Karpas-422 (cell line): ENCODE measurements at regions not wholly inside any gene's neighbourhood (a gene's known extent, or its start where the extent isn't known, plus 50 kb on each side); places are given as distances from the start of the nearest gene placed in this dataset.

Experiments
- DNase-seq: peaks from one replicate; pipeline ENCODE4 v3.0.0-alpha.2; 2015
- H2AFZ ChIP-seq: fragments of 200-600 bp; sonication (generic); 2 replicates; pipeline ENCODE4 v1.6.1; 2014; ENCODE audit warnings: antibody characterized with exemption, low read length, mixed read lengths
- H3K27ac ChIP-seq: fragments of 200-600 bp; sonication (generic); 2 replicates; pipeline ENCODE4 v1.5.1; 2014; ENCODE audit warnings: mild to moderate bottlenecking, low read length, moderate library complexity
- H3K27me3 ChIP-seq: fragments of 200-600 bp; sonication (generic); 2 replicates; pipeline ENCODE4 v1.6.1; 2014; ENCODE audit warnings: low read length, mixed read lengths
- H3K36me3 ChIP-seq: fragments of 200-600 bp; sonication (generic); 2 replicates; pipeline ENCODE4 v1.6.1; 2014; ENCODE audit warnings: low read length, mixed read lengths; ENCODE audit not compliant: insufficient read depth
- H3K4me1 ChIP-seq: fragments of 200-600 bp; sonication (generic); 2 replicates; pipeline ENCODE4 v1.6.1; 2014; ENCODE audit warnings: mild to moderate bottlenecking, low read length, mixed read lengths
- H3K4me2 ChIP-seq: fragments of 200-600 bp; sonication (generic); 2 replicates; pipeline ENCODE4 v1.6.1; 2014; ENCODE audit warnings: low read length, low read depth, mild to moderate bottlenecking; ENCODE audit not compliant: poor library complexity, severe bottlenecking
- H3K4me3 ChIP-seq: fragments of 200-600 bp; sonication (generic); 2 replicates; pipeline ENCODE4 v1.5.1; 2014; ENCODE audit warnings: mild to moderate bottlenecking, antibody characterized with exemption, low read length, mixed read lengths
- H3K79me2 ChIP-seq: fragments of 200-600 bp; sonication (generic); 2 replicates; pipeline ENCODE4 v1.6.1; 2014; ENCODE audit warnings: mild to moderate bottlenecking, low read length, mixed read lengths
- H3K9ac ChIP-seq: fragments of 200-600 bp; sonication (generic); 2 replicates; pipeline ENCODE4 v1.6.0; 2014; ENCODE audit warnings: low read length
- H3K9me2 ChIP-seq: fragments of 200-600 bp; sonication (generic), shearing (Covaris generic); replicated peaks from 2 replicates; pipeline ENCODE4 v1.6.0; 2014; ENCODE audit warnings: mild to moderate bottlenecking, low read length, moderate library complexity; ENCODE audit not compliant: insufficient read depth
- H3K9me3 ChIP-seq: fragments of 300-700, 200-600 bp; sonication (generic); 2 replicates; pipeline ENCODE4 v1.6.1; 2014; ENCODE audit warnings: low read length, mixed read lengths
- H4K20me1 ChIP-seq: fragments of 200-600 bp; sonication (generic); 2 replicates; pipeline ENCODE4 v1.6.1; 2014; ENCODE audit warnings: mild to moderate bottlenecking, antibody characterized with exemption, low read length, low read depth; ENCODE audit not compliant: insufficient read depth

DNA sequence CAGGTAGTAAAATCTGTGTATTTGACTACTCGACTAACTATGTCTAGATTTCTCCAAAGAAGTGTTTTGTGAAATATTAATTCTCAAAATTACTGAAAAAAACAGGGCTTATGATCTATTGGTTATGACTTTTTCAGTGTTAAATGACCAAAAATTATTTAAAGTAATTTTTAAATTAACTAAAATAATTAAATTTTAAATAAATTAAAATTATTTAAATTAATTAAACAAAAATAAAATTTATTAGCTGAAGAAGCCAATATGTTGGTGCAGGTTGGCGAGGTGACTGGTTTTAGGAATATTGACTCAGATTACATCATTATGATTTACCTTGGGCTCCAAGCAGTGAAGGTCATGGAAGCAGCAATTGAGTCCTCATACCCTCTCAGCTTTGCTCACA, 483.2 kb downstream of the PTPRC start:
- H4K20me1 ChIP-seq = no peaks in the 10 kb centered on the region
- no peaks in the 10 kb centered on the region for H3K27me3 ChIP-seq
- no peak overlapping the region for H3K4me3 ChIP-seq
- no peaks in the 10 kb centered on the region for H3K9me2 ChIP-seq
- H3K4me2 ChIP-seq = no peak overlapping the region
- no peaks in the 10 kb centered on the region for H3K36me3 ChIP-seq
- DNase-seq = no peak
- no peak overlapping the region for H3K9ac ChIP-seq
- H3K4me1 ChIP-seq = no peaks in the 10 kb centered on the region
- no peak overlapping the region for H3K27ac ChIP-seq
- H2AFZ ChIP-seq = no peak overlapping the region
- no peaks in the 10 kb centered on the region for H3K79me2 ChIP-seq
- no peaks in the 10 kb centered on the region for H3K9me3 ChIP-seq

GRCh38 chr1:199122532-199123311, 483.9 kb downstream of the PTPRC start:
- H3K4me3 ChIP-seq = no peak overlapping the region
- no peaks in the 10 kb centered on the region for H3K9me3 ChIP-seq
- no peaks in the 10 kb centered on the region for H4K20me1 ChIP-seq
- H3K79me2 ChIP-seq = no peaks in the 10 kb centered on the region
- no peaks in the 10 kb centered on the region for H3K9me2 ChIP-seq
- H3K27me3 ChIP-seq = no peaks in the 10 kb centered on the region
- no peaks in the 10 kb centered on the region for H3K36me3 ChIP-seq
- no peaks in the 10 kb centered on the region for H3K4me1 ChIP-seq
- H3K27ac ChIP-seq = no peak overlapping the region
- no peak overlapping the region for H3K9ac ChIP-seq
- H3K4me2 ChIP-seq = no peak overlapping the region
- no peak for DNase-seq
- no peak overlapping the region for H2AFZ ChIP-seq

- H2AFZ ChIP-seq = no peak overlapping the region
- H4K20me1 ChIP-seq = no peaks in the 10 kb centered on the region
- H3K79me2 ChIP-seq = no peaks in the 10 kb centered on the region
- no peaks in the 10 kb centered on the region for H3K27me3 ChIP-seq
- H3K9ac ChIP-seq = no peak overlapping the region
- H3K4me2 ChIP-seq = no peak overlapping the region
- H3K27ac ChIP-seq = no peak overlapping the region
- no peak overlapping the region for H3K4me3 ChIP-seq
- no peaks in the 10 kb centered on the region for H3K9me2 ChIP-seq
- DNase-seq = no peak
- H3K4me1 ChIP-seq = no peaks in the 10 kb centered on the region
- no peaks in the 10 kb centered on the region for H3K36me3 ChIP-seq
- no peaks in the 10 kb centered on the region for H3K9me3 ChIP-seq
Observed at GRCh38 chr1:199123615-199124014, 484.8 kb downstream of the PTPRC start.

- Histone ChIP-seq H3K9me2 (no peaks in the 10 kb centered on the region), H4K20me1 (no peaks in the 10 kb centered on the region), H2AFZ (no peak overlapping the region), H3K27ac (no peak overlapping the region), H3K36me3 (no peaks in the 10 kb centered on the region), H3K4me2 (no peak overlapping the region), H3K4me1 (no peaks in the 10 kb centered on the region), H3K4me3 (no peak overlapping the region), H3K9me3 (no peaks in the 10 kb centered on the region), H3K79me2 (no peaks in the 10 kb centered on the region), H3K9ac (no peak overlapping the region), H3K27me3 (no peaks in the 10 kb centered on the region)
- DNase-seq = no peak
Observed at GRCh38 chr1:199124351-199124750, 485.5 kb downstream of the PTPRC start.

GRCh38 chr1:199129247-199129646, 490.4 kb downstream of the PTPRC start:
- Histone ChIP-seq H2AFZ (no peak overlapping the region), H3K36me3 (no peaks in the 10 kb centered on the region), H3K9me2 (no peaks in the 10 kb centered on the region), H3K9ac (no peak overlapping the region), H3K4me2 (no peak overlapping the region), H3K9me3 (no peaks in the 10 kb centered on the region), H3K27ac (no peak overlapping the region), H4K20me1 (no peaks in the 10 kb centered on the region), H3K4me3 (no peak overlapping the region), H3K79me2 (no peaks in the 10 kb centered on the region), H3K4me1 (no peaks in the 10 kb centered on the region), H3K27me3 (no peaks in the 10 kb centered on the region)
- DNase-seq = no peak

GRCh38 chr1:199132006-199132405, 493.2 kb downstream of the PTPRC start:
- peak; percentile 42 for DNase-seq

DNA sequence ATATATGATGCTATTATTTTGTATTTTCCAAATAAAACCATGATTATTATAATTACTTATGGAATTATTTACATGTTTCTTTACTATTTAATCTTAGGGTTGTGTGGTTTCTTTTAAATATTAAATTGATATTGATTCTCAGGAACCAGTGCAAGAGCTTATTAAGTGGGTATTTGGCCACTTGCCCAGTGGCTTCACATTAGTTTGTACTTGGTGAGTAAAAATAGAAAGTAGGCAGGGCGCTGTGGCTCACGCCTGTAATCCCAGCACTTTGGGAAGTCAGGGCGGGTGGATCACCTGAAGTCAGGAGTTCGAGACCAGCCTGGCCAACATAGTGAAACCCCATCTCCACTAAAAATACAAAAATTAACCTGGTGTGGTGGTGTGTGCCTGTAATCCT, 497.1 kb downstream of the PTPRC start:
- H3K9me3 ChIP-seq = no peaks in the 10 kb centered on the region
- H3K4me3 ChIP-seq = no peak overlapping the region
- H3K36me3 ChIP-seq = no peaks in the 10 kb centered on the region
- H3K4me2 ChIP-seq = no peak overlapping the region
- no peaks in the 10 kb centered on the region for H3K79me2 ChIP-seq
- no peak for DNase-seq
- H3K27ac ChIP-seq = no peak overlapping the region
- H3K27me3 ChIP-seq = no peaks in the 10 kb centered on the region
- H3K9me2 ChIP-seq = no peaks in the 10 kb centered on the region
- no peaks in the 10 kb centered on the region for H4K20me1 ChIP-seq
- no peak overlapping the region for H3K9ac ChIP-seq
- no peaks in the 10 kb centered on the region for H3K4me1 ChIP-seq
- H2AFZ ChIP-seq = no peak overlapping the region

More at GRCh38 chr1:199132006-199132405, 493.2 kb downstream of the PTPRC start:
- no peaks in the 10 kb centered on the region for H3K36me3 ChIP-seq
- H2AFZ ChIP-seq = no peak overlapping the region
- no peak overlapping the region for H3K4me2 ChIP-seq
- H3K27me3 ChIP-seq = no peaks in the 10 kb centered on the region
- H3K79me2 ChIP-seq = no peaks in the 10 kb centered on the region
- no peak overlapping the region for H3K9ac ChIP-seq
- no peak overlapping the region for H3K27ac ChIP-seq
- no peaks in the 10 kb centered on the region for H4K20me1 ChIP-seq
- no peaks in the 10 kb centered on the region for H3K9me2 ChIP-seq
- no peaks in the 10 kb centered on the region for H3K4me1 ChIP-seq
- no peak overlapping the region for H3K4me3 ChIP-seq
- no peaks in the 10 kb centered on the region for H3K9me3 ChIP-seq

DNA sequence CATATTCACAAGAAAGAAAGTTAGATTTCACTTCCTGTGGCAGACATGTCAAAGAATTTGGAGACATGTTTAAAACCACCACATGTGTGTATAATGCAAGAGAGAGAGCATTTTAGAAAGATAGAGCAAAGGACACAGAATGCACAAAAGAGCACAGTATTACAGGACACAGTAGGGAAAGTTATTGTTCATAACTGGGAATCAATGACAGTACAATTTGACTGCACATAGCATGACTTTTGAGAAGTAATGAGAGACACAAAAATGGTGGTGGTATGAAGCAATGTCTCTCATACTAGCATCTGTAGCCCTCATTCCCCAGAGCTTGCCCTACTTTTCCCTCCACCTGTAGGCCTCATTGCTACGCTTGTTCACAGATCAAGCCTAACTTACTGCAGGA, 499.2 kb downstream of the PTPRC start:
- no peaks in the 10 kb centered on the region for H3K27me3 ChIP-seq
- H3K27ac ChIP-seq = no peak overlapping the region
- H2AFZ ChIP-seq = no peak overlapping the region
- no peak overlapping the region for H3K4me2 ChIP-seq
- H3K79me2 ChIP-seq = no peaks in the 10 kb centered on the region
- no peaks in the 10 kb centered on the region for H3K9me3 ChIP-seq
- no peaks in the 10 kb centered on the region for H3K36me3 ChIP-seq
- no peaks in the 10 kb centered on the region for H3K4me1 ChIP-seq
- no peak overlapping the region for H3K9ac ChIP-seq
- no peaks in the 10 kb centered on the region for H4K20me1 ChIP-seq
- DNase-seq = no peak
- H3K4me3 ChIP-seq = no peak overlapping the region
- no peaks in the 10 kb centered on the region for H3K9me2 ChIP-seq
